DMS 273 (cell line): ENCODE measurements at regions not wholly inside any gene's neighbourhood (a gene's known extent, or its start where the extent isn't known, plus 50 kb on each side); places are given as distances from the start of the nearest gene placed in this dataset.

Experiments used
- DNase-seq: peaks from one replicate; lab custom pipeline; 2025; ENCODE audit not compliant: unreplicated experiment; lab: John Stamatoyannopoulos, UW

GRCh38 chr20:50370036-50370566 lies 140.1 kb upstream of the PTPN1 start:
- DNase-seq = no peak

GRCh38 chr20:50371878-50372769 lies 138.1 kb upstream of the PTPN1 start:
- DNase-seq = peak; percentile 17

- peak; percentile 21 for DNase-seq
These were observed 137.5 kb upstream of the PTPN1 start for GRCh38 chr20:50372770-50373088.

- peak; percentile 27 for DNase-seq
These were observed 136.4 kb upstream of the PTPN1 start for GRCh38 chr20:50373674-50374286.

GRCh38 chr20:50374541-50375078 lies 135.6 kb upstream of the PTPN1 start:
- DNase-seq = no peak

GRCh38 chr20:50376179-50376887 lies 133.8 kb upstream of the PTPN1 start:
- no peak for DNase-seq

GRCh38 chr20:50376888-50377459 lies 133.2 kb upstream of the PTPN1 start:
- no peak for DNase-seq

GRCh38 chr20:50378170-50379000 lies 131.8 kb upstream of the PTPN1 start:
- DNase-seq = no peak

- DNase-seq = no peak
These were observed 130.9 kb upstream of the PTPN1 start for GRCh38 chr20:50379049-50379990.

- no peak for DNase-seq
These were observed 130.0 kb upstream of the PTPN1 start for GRCh38 chr20:50379991-50380696.

- DNase-seq = peak; percentile 51
These were observed 129.5 kb upstream of the PTPN1 start for GRCh38 chr20:50380697-50381040.

GRCh38 chr20:50381075-50381732 lies 129.0 kb upstream of the PTPN1 start:
- no peak for DNase-seq

- DNase-seq = no peak
These were observed 128.2 kb upstream of the PTPN1 start for GRCh38 chr20:50381771-50382593.

- no peak for DNase-seq
These were observed 124.2 kb upstream of the PTPN1 start for GRCh38 chr20:50385733-50386640.

- DNase-seq = no peak
These were observed 123.6 kb upstream of the PTPN1 start for GRCh38 chr20:50386641-50386960.

GRCh38 chr20:50387218-50387995 lies 122.8 kb upstream of the PTPN1 start:
- no peak for DNase-seq
